GM12878 (cell line): ENCODE measurements at regions not wholly inside any gene's neighbourhood (a gene's known extent, or its start where the extent isn't known, plus 50 kb on each side); places are given as distances from the start of the nearest gene placed in this dataset.

Experiments used
- ATAC-seq: fragments of 200-7000 bp; cut with Tn5 transposase; 3 replicates; pipeline ENCODE4 v1.9.1; 2020; ENCODE audit warnings: mild to moderate bottlenecking, moderate library complexity
- BruUV-seq: library from RNA; stranded (reverse); fragments of 400-500 nt; replicated peaks from 2 replicates; lab custom pipeline; 2021; lab: Mats Ljungman, UMichigan
- CTCF ChIA-PET: fragments of 300-600 bp; sonication (Branson Sonifier 250); formaldehyde crosslinking; extraction: SDS; loops from one replicate; lab custom pipeline; 2021; ENCODE audit warnings: inconsistent platforms; lab: Yijun Ruan, JAX
- POLR2A ChIA-PET: fragments of 350-600 bp; formaldehyde crosslinking; extraction: SDS; loops from one replicate; lab custom pipeline; 2021; ENCODE audit warnings: inconsistent platforms; lab: Charles Lee
- RAD21 ChIA-PET: fragments of 300-600 bp; sonication (Branson Sonifier 250); formaldehyde crosslinking; loops from one replicate; lab custom pipeline; 2023; ENCODE audit warnings: antibody characterized with exemption; ENCODE audit not compliant: unreplicated experiment; lab: Charles Lee
- SMC1A ChIA-PET: fragments of 300-600 bp; sonication (Branson Sonifier 250); formaldehyde crosslinking; loops from one replicate; lab custom pipeline; 2023; ENCODE audit not compliant: unreplicated experiment, uncharacterized antibody; lab: Charles Lee
- DNase-seq: peaks from one replicate; pipeline ENCODE4 v3.0.0-alpha.2; 2011; ENCODE audit warnings: low read depth, low spot score
- FAIRE-seq: peaks from 3 replicates; lab custom pipeline; 2011; peaks lifted over from hg19 to GRCh38; lab: Jason Lieb, UNC
- H2AFZ ChIP-seq: 2 replicates; pipeline ENCODE4 v1.6.0; 2011; ENCODE audit warnings: low read depth, low read length, control low read depth; ENCODE audit not compliant: control insufficient read depth
- H3K27ac ChIP-seq: 2 replicates; pipeline ENCODE4 v1.5.1; 2011; ENCODE audit warnings: control low read depth; ENCODE audit not compliant: control insufficient read depth, insufficient read depth
- H3K27me3 ChIP-seq, 2 experiments: replicated peaks in 1 of 2; 2 replicates each; pipeline versions ENCODE4 v1.6.0 to v1.6.1; 2011; ENCODE audit warnings: low read length in 1 of 2; ENCODE audit not compliant: control insufficient read depth in 2 of 2, insufficient read depth in 2 of 2
- H3K36me3 ChIP-seq, 2 experiments: 2 replicates each; pipeline ENCODE4 v1.5.1; 2011; ENCODE audit warnings: low read length in 1 of 2; ENCODE audit not compliant: control insufficient read depth in 2 of 2, insufficient read depth in 2 of 2
- H3K4me1 ChIP-seq: 2 replicates; pipeline ENCODE4 v1.6.1; 2011; ENCODE audit warnings: mild to moderate bottlenecking, low read length, moderate library complexity, mixed read lengths; ENCODE audit not compliant: control insufficient read depth, insufficient read depth
- H3K4me2 ChIP-seq: 2 replicates; pipeline ENCODE4 v1.6.0; 2011; ENCODE audit warnings: control low read depth; ENCODE audit not compliant: control insufficient read depth, insufficient read depth
- H3K4me3 ChIP-seq: fragments of 200-600 bp; sonication (generic); 2 replicates; pipeline ENCODE4 v1.5.1; 2016
- H3K79me2 ChIP-seq: 2 replicates; pipeline ENCODE4 v1.6.0; 2011; ENCODE audit warnings: low read length; ENCODE audit not compliant: control insufficient read depth, insufficient read depth
- H3K9ac ChIP-seq: 2 replicates; pipeline ENCODE4 v1.8.0; 2011; ENCODE audit warnings: low read length, control low read depth, mixed read lengths; ENCODE audit not compliant: control insufficient read depth, insufficient read depth
- H3K9me3 ChIP-seq: replicated peaks from 3 replicates; pipeline ENCODE4 v1.5.1; 2011; ENCODE audit warnings: mild to moderate bottlenecking, low read length; ENCODE audit not compliant: control insufficient read depth, insufficient read depth
- H4K20me1 ChIP-seq: 2 replicates; pipeline ENCODE4 v1.6.0; 2011; ENCODE audit not compliant: control insufficient read depth, insufficient read depth
- BCL3 ChIP-seq: IDR thresholded peaks from 2 replicates; pipeline ENCODE4 v1.6.1; 2011; ENCODE audit warnings: borderline replicate concordance, low read depth, mild to moderate bottlenecking, moderate library complexity, low read length; ENCODE audit not compliant: insufficient read depth, poor library complexity, severe bottlenecking
- BCLAF1 ChIP-seq: fragments of 450-650 bp; IDR thresholded peaks from 2 replicates; pipeline ENCODE4 v1.6.1; 2017; ENCODE audit warnings: antibody characterized with exemption, mild to moderate bottlenecking, moderate library complexity
- CEBPB ChIP-seq, 2 experiments: fragments of 150-350 bp in 1 of 2; IDR thresholded peaks; 2 replicates each; pipeline ENCODE4 v1.6.1; 2012 to 2014; ENCODE audit warnings: low read depth in 2 of 2, low read length in 2 of 2, borderline replicate concordance in 1 of 2, inconsistent platforms in 1 of 2
- CHD1 ChIP-seq: IDR thresholded peaks from 2 replicates; pipeline ENCODE4 v1.6.1; 2012; ENCODE audit warnings: low read depth, low read length, improper control_type of control experiment
- EZH2 ChIP-seq: IDR thresholded peaks from 2 replicates; pipeline ENCODE4 v1.6.1; 2012; ENCODE audit warnings: low read depth, mild to moderate bottlenecking, control low read depth, inconsistent platforms, low read length, borderline replicate concordance; ENCODE audit not compliant: control insufficient read depth
- MTA2 ChIP-seq: fragments of 450-650 bp; IDR thresholded peaks from 2 replicates; pipeline ENCODE4 v1.6.1; 2016; ENCODE audit warnings: low read depth, mild to moderate bottlenecking, moderate library complexity
- SMAD1 ChIP-seq: fragments of 450-650 bp; IDR thresholded peaks from 2 replicates; pipeline ENCODE4 v1.6.1; 2018; ENCODE audit warnings: mild to moderate bottlenecking, low read depth; ENCODE audit not compliant: partially characterized antibody
- SUZ12 ChIP-seq: fragments of 200-600 bp; sonication (generic); IDR thresholded peaks from one replicate; pipeline ENCODE4 v1.6.1; 2018; ENCODE audit warnings: antibody characterized with exemption, mild to moderate bottlenecking; ENCODE audit not compliant: unreplicated experiment
- ZBED1 ChIP-seq: IDR thresholded peaks from 2 replicates; pipeline ENCODE4 v1.6.1; 2016; ENCODE audit warnings: borderline replicate concordance
- ZNF207 ChIP-seq: fragments of 450-650 bp; IDR thresholded peaks from 2 replicates; pipeline ENCODE4 v1.6.1; 2014; ENCODE audit warnings: antibody characterized with exemption, mild to moderate bottlenecking, borderline replicate concordance
- WGBS: methylation state at CpG from one replicate; pipeline ENCODE4 v1.1.6; 2016; ENCODE audit warnings: low lambda C conversion rate; ENCODE audit not compliant: insufficient replicate concordance, insufficient coverage; ENCODE audit errors: missing lambda C conversion rate; 5-methylcytosine and 5-hydroxymethylcytosine counted together
- in situ Hi-C: fragments of 300-500 bp; cut with MboI; formaldehyde crosslinking; loops from 9 replicates; pipeline ENCODE4 v1.14.3; 2018; ENCODE audit warnings: mixed read lengths
- intact Hi-C: fragments of 100-400 bp; cut with micrococcal nuclease; formaldehyde crosslinking; loops from one replicate; pipeline ENCODE4 v1.14.2; 2022; ENCODE audit not compliant: unreplicated experiment
- TF ChIP-seq, protein P1 (sequence below): IDR thresholded peaks from 2 replicates; pipeline ENCODE4 v1.6.1; 2012; ENCODE audit warnings: improper control_type of control experiment, low read depth, low read length; ENCODE audit not compliant: insufficient replicate concordance

- no peak for TF ChIP-seq BCLAF1
These were observed 344.1 kb upstream of the TSHZ3 start (continued) for GRCh38 chr19:31693131-31693932.

DNA sequence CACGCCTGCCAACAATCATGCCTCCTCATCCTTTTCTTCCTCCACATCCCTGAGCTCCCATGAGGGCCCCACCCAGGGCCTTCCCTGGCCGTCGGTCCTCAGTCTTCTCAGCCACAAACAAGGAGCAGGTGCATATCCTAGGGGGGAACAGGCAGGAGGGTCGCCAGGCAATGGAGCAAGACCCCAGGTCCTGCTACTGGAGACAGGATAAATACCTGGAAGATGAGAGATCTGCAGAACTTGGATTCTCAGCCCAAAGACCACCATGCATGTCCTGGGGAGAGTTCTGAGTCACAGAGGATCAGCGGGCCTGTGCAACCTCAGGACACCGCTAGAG lies 344.7 kb upstream of the TSHZ3 start:
- H3K9ac ChIP-seq = no peak overlapping the region
- H3K27ac ChIP-seq = no peak overlapping the region
- H3K4me3 ChIP-seq = no peak overlapping the region
- no TSS peak for BruUV-seq
- ChIA-PET RAD21 (no interaction called here), POLR2A (no interaction called here), SMC1A (no interaction called here), CTCF (no interaction called here)
- no peaks in the 10 kb centered on the region for H3K4me1 ChIP-seq
- H2AFZ ChIP-seq = no peak overlapping the region
- WGBS = 3% methylated on average over 6 of the region's 6 CpGs
- H3K27me3 ChIP-seq = no peaks in the 10 kb centered on the region
- no peak for ATAC-seq
- DNase-seq = no peak
- H3K4me2 ChIP-seq = no peak overlapping the region
- in situ Hi-C loops = no loop called here
- intact Hi-C loops = no loop called here
- TF ChIP-seq SMAD1 (no peak), BCL3 (no peak), ZNF207 (no peak), MTA2 (no peak), SUZ12 (no peak), CHD1 (no peak), CEBPB (IDR thresholded peaks at IDR 0.05; ENCODE audit: borderline replicate concordance in 1 of 2, low read depth in 2 of 2, low read length in 2 of 2) (no peak), ZBED1 (no peak), EZH2 (no peak)
- TF ChIP-seq, protein P1, sequence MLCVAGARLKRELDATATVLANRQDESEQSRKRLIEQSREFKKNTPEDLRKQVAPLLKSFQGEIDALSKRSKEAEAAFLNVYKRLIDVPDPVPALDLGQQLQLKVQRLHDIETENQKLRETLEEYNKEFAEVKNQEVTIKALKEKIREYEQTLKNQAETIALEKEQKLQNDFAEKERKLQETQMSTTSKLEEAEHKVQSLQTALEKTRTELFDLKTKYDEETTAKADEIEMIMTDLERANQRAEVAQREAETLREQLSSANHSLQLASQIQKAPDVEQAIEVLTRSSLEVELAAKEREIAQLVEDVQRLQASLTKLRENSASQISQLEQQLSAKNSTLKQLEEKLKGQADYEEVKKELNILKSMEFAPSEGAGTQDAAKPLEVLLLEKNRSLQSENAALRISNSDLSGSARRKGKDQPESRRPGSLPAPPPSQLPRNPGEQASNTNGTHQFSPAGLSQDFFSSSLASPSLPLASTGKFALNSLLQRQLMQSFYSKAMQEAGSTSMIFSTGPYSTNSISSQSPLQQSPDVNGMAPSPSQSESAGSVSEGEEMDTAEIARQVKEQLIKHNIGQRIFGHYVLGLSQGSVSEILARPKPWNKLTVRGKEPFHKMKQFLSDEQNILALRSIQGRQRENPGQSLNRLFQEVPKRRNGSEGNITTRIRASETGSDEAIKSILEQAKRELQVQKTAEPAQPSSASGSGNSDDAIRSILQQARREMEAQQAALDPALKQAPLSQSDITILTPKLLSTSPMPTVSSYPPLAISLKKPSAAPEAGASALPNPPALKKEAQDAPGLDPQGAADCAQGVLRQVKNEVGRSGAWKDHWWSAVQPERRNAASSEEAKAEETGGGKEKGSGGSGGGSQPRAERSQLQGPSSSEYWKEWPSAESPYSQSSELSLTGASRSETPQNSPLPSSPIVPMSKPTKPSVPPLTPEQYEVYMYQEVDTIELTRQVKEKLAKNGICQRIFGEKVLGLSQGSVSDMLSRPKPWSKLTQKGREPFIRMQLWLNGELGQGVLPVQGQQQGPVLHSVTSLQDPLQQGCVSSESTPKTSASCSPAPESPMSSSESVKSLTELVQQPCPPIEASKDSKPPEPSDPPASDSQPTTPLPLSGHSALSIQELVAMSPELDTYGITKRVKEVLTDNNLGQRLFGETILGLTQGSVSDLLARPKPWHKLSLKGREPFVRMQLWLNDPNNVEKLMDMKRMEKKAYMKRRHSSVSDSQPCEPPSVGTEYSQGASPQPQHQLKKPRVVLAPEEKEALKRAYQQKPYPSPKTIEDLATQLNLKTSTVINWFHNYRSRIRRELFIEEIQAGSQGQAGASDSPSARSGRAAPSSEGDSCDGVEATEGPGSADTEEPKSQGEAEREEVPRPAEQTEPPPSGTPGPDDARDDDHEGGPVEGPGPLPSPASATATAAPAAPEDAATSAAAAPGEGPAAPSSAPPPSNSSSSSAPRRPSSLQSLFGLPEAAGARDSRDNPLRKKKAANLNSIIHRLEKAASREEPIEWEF = no peak
- no peaks in the 10 kb centered on the region; the same call in 2 of the 3 replicates for H3K9me3 ChIP-seq
- H4K20me1 ChIP-seq = no peaks in the 10 kb centered on the region
- H3K36me3 ChIP-seq = no peaks in the 10 kb centered on the region
- no peak for FAIRE-seq
- no peaks in the 10 kb centered on the region for H3K79me2 ChIP-seq
